H1 (cell line): ENCODE measurements at regions not wholly inside any gene's neighbourhood (a gene's known extent, or its start where the extent isn't known, plus 50 kb on each side); places are given as distances from the start of the nearest gene placed in this dataset.

Source experiments
- CTCF ChIA-PET: fragments of 300-600 bp; sonication (Branson Sonifier 250); formaldehyde crosslinking; loops from one replicate; lab custom pipeline; 2021; ENCODE audit not compliant: partially characterized antibody; lab: Charles Lee
- POLR2A ChIA-PET: fragments of 300-600 bp; sonication (Branson Sonifier 250); formaldehyde crosslinking; loops from one replicate; lab custom pipeline; 2021; ENCODE audit warnings: inconsistent platforms; ENCODE audit not compliant: partially characterized antibody; lab: Charles Lee
- DNase-seq, 2 experiments: peaks; one replicate each; pipeline versions ENCODE4 v3.0.0 to v3.0.0-alpha.2; 2010 to 2022; ENCODE audit warnings: low spot score in 2 of 2, low read depth in 1 of 2, mixed read lengths in 1 of 2
- FAIRE-seq: peaks from 2 replicates; lab custom pipeline; 2011; peaks lifted over from hg19 to GRCh38; lab: Jason Lieb, UNC
- H2AFZ ChIP-seq: 2 replicates; pipeline ENCODE4 v1.8.1; 2012; ENCODE audit warnings: low read length, inconsistent platforms
- H2AK5ac ChIP-seq: 2 replicates; pipeline ENCODE4 v1.6.1; 2013; ENCODE audit warnings: low read depth, low read length
- H2BK120ac ChIP-seq: replicated peaks from 2 replicates; pipeline ENCODE3; 2013; ENCODE audit warnings: low read depth, low read length, inconsistent platforms
- H2BK12ac ChIP-seq: 2 replicates; pipeline ENCODE4 v1.6.1; 2013; ENCODE audit warnings: low read depth, low read length
- H2BK15ac ChIP-seq: 2 replicates; pipeline ENCODE4 v1.6.1; 2013; ENCODE audit warnings: low read length
- H2BK20ac ChIP-seq: 2 replicates; pipeline ENCODE4 v1.6.1; 2013; ENCODE audit warnings: low read length
- H2BK5ac ChIP-seq: 2 replicates; pipeline ENCODE4 v1.6.1; 2013; ENCODE audit warnings: low read depth, low read length
- H3K14ac ChIP-seq: 2 replicates; pipeline ENCODE4 v1.6.1; 2013; ENCODE audit warnings: inconsistent platforms; ENCODE audit not compliant: insufficient read length
- H3K18ac ChIP-seq: 2 replicates; pipeline ENCODE4 v1.6.1; 2013; ENCODE audit warnings: low read length; ENCODE audit errors: extremely low read depth
- H3K23ac ChIP-seq: 2 replicates; pipeline ENCODE4 v1.6.1; 2013; ENCODE audit warnings: inconsistent platforms; ENCODE audit not compliant: insufficient read length
- H3K23me2 ChIP-seq: 2 replicates; pipeline ENCODE4 v1.6.1; 2013; ENCODE audit warnings: low read depth, low read length
- H3K27ac ChIP-seq: 2 replicates; pipeline ENCODE4 v1.6.1; 2011; ENCODE audit warnings: low read depth, low read length, inconsistent platforms
- H3K27me3 ChIP-seq, 4 experiments: replicated peaks in 1 of 4; 1 replicate in 1 of 4; 2 replicates in 3 of 4; pipeline versions ENCODE4 v1.6.1 to v1.8.1; 2011 to 2013; ENCODE audit warnings: low read length in 3 of 4, mild to moderate bottlenecking in 3 of 4, inconsistent platforms in 2 of 4, mixed read lengths in 2 of 4, moderate library complexity in 1 of 4; ENCODE audit not compliant: control insufficient read depth in 3 of 4, insufficient read depth in 3 of 4; ENCODE audit errors: extremely low read depth in 1 of 4
- H3K36me3 ChIP-seq, 4 experiments: 2 replicates each; pipeline versions ENCODE4 v1.6.1 to v1.8.1; 2011 to 2013; ENCODE audit warnings: mild to moderate bottlenecking in 4 of 4, low read length in 3 of 4, moderate library complexity in 2 of 4, control low read depth in 1 of 4, inconsistent platforms in 1 of 4; ENCODE audit not compliant: insufficient read depth in 4 of 4, control insufficient read depth in 2 of 4
- H3K4ac ChIP-seq: replicated peaks from 2 replicates; pipeline ENCODE3; 2013; ENCODE audit warnings: low read length, low read depth, mixed read lengths, inconsistent platforms; ENCODE audit not compliant: insufficient read length
- H3K4me1 ChIP-seq, 4 experiments: replicated peaks in 1 of 4; 1 replicate in 1 of 4; 2 replicates in 3 of 4; pipeline versions ENCODE4 v1.6.1 to v1.8.1; 2011 to 2013; ENCODE audit warnings: low read length in 3 of 4, inconsistent platforms in 2 of 4, mixed read lengths in 1 of 4; ENCODE audit not compliant: insufficient read depth in 4 of 4, control insufficient read depth in 3 of 4
- H3K4me2 ChIP-seq, 2 experiments: 2 replicates each; pipeline versions ENCODE4 v1.6.1 to v1.8.1; 2011 to 2013; ENCODE audit warnings: low read depth in 2 of 2, low read length in 2 of 2, control low read depth in 1 of 2, inconsistent platforms in 1 of 2, mild to moderate bottlenecking in 1 of 2; ENCODE audit not compliant: insufficient read depth in 1 of 2
- H3K4me3 ChIP-seq, 4 experiments: fragments of 200-600, 300-600 bp in 1 of 4; sonication (generic), shearing (Covaris generic), sonication (Bioruptor Twin) in 1 of 4; 2 replicates each; pipeline versions ENCODE4 v1.5.1 to v1.8.1; 2011 to 2016; ENCODE audit warnings: low read length in 4 of 4, low read depth in 3 of 4, control low read depth in 2 of 4, inconsistent platforms in 2 of 4, mild to moderate bottlenecking in 2 of 4, mixed read lengths in 1 of 4, moderate library complexity in 1 of 4; ENCODE audit not compliant: insufficient read depth in 2 of 4; ENCODE audit errors: extremely low read depth in 1 of 4
- H3K56ac ChIP-seq: replicated peaks from 2 replicates; pipeline ENCODE3; 2013; ENCODE audit warnings: low read depth, mild to moderate bottlenecking, mixed read lengths, low read length, inconsistent platforms; ENCODE audit not compliant: insufficient read length
- H3K79me1 ChIP-seq: 2 replicates; pipeline ENCODE4 v1.6.1; 2013; ENCODE audit warnings: low read depth, low read length, control low read depth
- H3K79me2 ChIP-seq, 2 experiments: 2 replicates each; pipeline versions ENCODE4 v1.6.1 to v1.8.1; 2012 to 2013; ENCODE audit warnings: low read length in 2 of 2, mild to moderate bottlenecking in 2 of 2, inconsistent platforms in 1 of 2; ENCODE audit not compliant: insufficient read depth in 2 of 2, control insufficient read depth in 1 of 2
- H3K9ac ChIP-seq, 4 experiments: replicated peaks in 1 of 4; 1 replicate in 1 of 4; 2 replicates in 3 of 4; pipeline versions ENCODE4 v1.6.1 to v1.8.1; 2011 to 2013; ENCODE audit warnings: low read depth in 3 of 4, low read length in 3 of 4, control low read depth in 2 of 4, mild to moderate bottlenecking in 2 of 4, moderate library complexity in 2 of 4, inconsistent platforms in 1 of 4; ENCODE audit errors: extremely low read depth in 1 of 4
- H3K9me3 ChIP-seq, 2 experiments: 2 replicates each; pipeline versions ENCODE4 v1.6.1 to v1.8.1; 2012 to 2013; ENCODE audit warnings: mild to moderate bottlenecking in 2 of 2, moderate library complexity in 2 of 2, control low read depth in 1 of 2, inconsistent platforms in 1 of 2, low read depth in 1 of 2, low read length in 1 of 2, mixed read lengths in 1 of 2; ENCODE audit not compliant: insufficient read depth in 2 of 2
- H4K20me1 ChIP-seq, 2 experiments: replicated peaks in 1 of 2; 2 replicates each; pipeline versions ENCODE3 to v1.8.1; 2011 to 2013; ENCODE audit warnings: inconsistent platforms in 2 of 2, low read length in 2 of 2, mild to moderate bottlenecking in 1 of 2; ENCODE audit not compliant: insufficient read depth in 2 of 2, control insufficient read depth in 1 of 2
- H4K5ac ChIP-seq: 2 replicates; pipeline ENCODE4 v1.6.1; 2013; ENCODE audit warnings: low read length, low read depth, mixed read lengths, inconsistent platforms; ENCODE audit not compliant: insufficient read length
- H4K8ac ChIP-seq: 2 replicates; pipeline ENCODE4 v1.8.0; 2013; ENCODE audit warnings: mild to moderate bottlenecking, moderate library complexity, low read length, inconsistent platforms; ENCODE audit not compliant: insufficient read depth; ENCODE audit errors: extremely low read depth
- H4K91ac ChIP-seq: replicated peaks from 2 replicates; pipeline ENCODE3; 2013; ENCODE audit warnings: low read length, mixed read lengths, inconsistent platforms; ENCODE audit not compliant: insufficient read length
- GTF2F1 ChIP-seq: IDR thresholded peaks from 2 replicates; pipeline ENCODE4 v1.6.1; 2012; ENCODE audit warnings: low read depth, low read length, improper control_type of control experiment, borderline replicate concordance
- JUND ChIP-seq: IDR thresholded peaks from 2 replicates; pipeline ENCODE4 v1.6.1; 2011; ENCODE audit warnings: mild to moderate bottlenecking, improper control_type of control experiment, low read length
- RAD21 ChIP-seq, 2 experiments: IDR thresholded peaks in 1 of 2; conservative IDR thresholded peaks in 1 of 2; 2 replicates each; pipeline ENCODE4 v1.6.1; 2011; ENCODE audit warnings: low read depth in 2 of 2, low read length in 2 of 2, improper control_type of control experiment in 1 of 2, inconsistent platforms in 1 of 2, mild to moderate bottlenecking in 1 of 2, moderate library complexity in 1 of 2
- SUZ12 ChIP-seq: fragments of 200-600 bp; sonication (generic); IDR thresholded peaks from 2 replicates; pipeline ENCODE4 v1.6.1; 2012; ENCODE audit warnings: mild to moderate bottlenecking, inconsistent platforms, low read length, moderate library complexity, mixed read lengths
- WGBS, 2 experiments: shearing (Covaris generic) in 1 of 2; methylation state at CpG; one replicate each; pipeline versions ENCODE4 v1.1.6 to v1.1.7; 2013 to 2015; ENCODE audit warnings: low lambda C conversion rate in 2 of 2, mixed read lengths in 2 of 2, inconsistent platforms in 1 of 2, low coverage in 1 of 2, missing lambda C conversion rate in 1 of 2; ENCODE audit not compliant: insufficient replicate concordance in 2 of 2, insufficient coverage in 1 of 2, insufficient read length in 1 of 2; ENCODE audit errors: extremely low coverage in 1 of 2, missing lambda C conversion rate in 1 of 2; 5-methylcytosine and 5-hydroxymethylcytosine counted together

DNA sequence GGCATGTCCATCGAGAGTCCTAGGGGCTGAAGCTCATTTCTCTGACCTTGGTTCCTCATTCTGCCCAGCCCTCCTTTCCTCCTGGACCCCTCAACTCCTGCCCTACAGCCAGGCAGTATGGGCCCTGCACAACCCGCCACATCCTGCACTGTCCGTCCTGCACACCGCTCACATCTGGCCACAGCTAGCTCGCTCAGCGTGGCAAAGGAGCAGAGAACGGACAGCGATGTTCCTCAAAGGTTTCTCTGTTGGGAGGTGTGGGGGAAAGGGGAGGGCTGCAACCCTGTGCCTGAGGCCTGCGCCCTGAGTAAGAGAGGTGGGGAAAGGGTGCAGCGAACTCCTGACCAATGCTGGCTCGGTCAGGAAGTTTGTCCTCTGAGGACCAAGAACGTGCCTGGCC is 90.1 kb downstream of the PXDC1 start:
- no peak overlapping the region for H3K14ac ChIP-seq

More for the DNA sequence above, 90.1 kb downstream of the PXDC1 start:
- H3K9ac ChIP-seq: no peak overlapping the region
- no peak overlapping the region for H2AFZ ChIP-seq
- no peak overlapping the region for H3K18ac ChIP-seq
- H2BK120ac ChIP-seq: no peak overlapping the region
- TF ChIP-seq GTF2F1: no peak
- no peak for TF ChIP-seq SUZ12
- no peak for TF ChIP-seq JUND
- no peak for TF ChIP-seq RAD21 (IDR thresholded peaks at IDR 0.05 in 1 of 2, conservative IDR thresholded peaks at IDR 0.05 in 1 of 2; ENCODE audit: low read depth in 2 of 2, low read length in 2 of 2)
- H3K79me1 ChIP-seq: no peaks in the 10 kb centered on the region
- H3K79me2 ChIP-seq: no peaks in the 10 kb centered on the region
- no peak overlapping the region for H4K5ac ChIP-seq
- no peak overlapping the region for H2BK15ac ChIP-seq
- CTCF ChIA-PET: interaction anchor here (0.6 to 1.5 kb wide), 3 partner anchors 41 to 381 kb away, joined by 3 to 4 read pairs (median 4); no protein-coding TSS in a partner anchor
- no peak for DNase-seq
- H3K4me3 ChIP-seq: no peak overlapping the region
- H3K9me3 ChIP-seq: no peaks in the 10 kb centered on the region
- H4K20me1 ChIP-seq: no peaks in the 10 kb centered on the region
- no peak overlapping the region for H3K56ac ChIP-seq
- no peak overlapping the region for H2BK12ac ChIP-seq
- 82% methylated on average over 11 of the region's 12 CpGs; no CpG with 5 or more reads in 1 of the 2 experiments for whole genome bisulfite sequencing, 2 experiments
- H2BK5ac ChIP-seq: no peak overlapping the region
- no peak for FAIRE-seq
- no peak overlapping the region for H2AK5ac ChIP-seq
- H3K36me3 ChIP-seq: no peaks in the 10 kb centered on the region
- no peak overlapping the region for H4K8ac ChIP-seq
- H3K27me3 ChIP-seq: no peaks in the 10 kb centered on the region; a peak in 1 of 7 replicates
- H2BK20ac ChIP-seq: no peak overlapping the region
- H3K4ac ChIP-seq: no peak overlapping the region
- peaks cover 0 to 13% (median 10%) of the 10 kb centered on the region in 4 experiments; a peak in 5 of 7 replicates for H3K4me1 ChIP-seq
- H3K23ac ChIP-seq: no peak overlapping the region
- peak overlapping the region; percentile 17 for H4K91ac ChIP-seq
- H3K4me2 ChIP-seq: no peak overlapping the region
- H3K27ac ChIP-seq: no peak overlapping the region
- POLR2A ChIA-PET: no interaction called here
- no peaks in the 10 kb centered on the region for H3K23me2 ChIP-seq
